ENCODE measurements at regions not wholly inside any gene's neighbourhood (a gene's known extent, or its start where the extent isn't known, plus 50 kb on each side); places are given as distances from the start of the nearest gene placed in this dataset.

GRCh38 chr10:44184633-44185314, 200.1 kb downstream of the CXCL12 start:
- 47% methylated on average over 7 of the region's 7 CpGs for WGBS (ENCODE audit: missing lambda C conversion rate)
- H3K4me1 ChIP-seq: no peaks in the 10 kb centered on the region
- no peak overlapping the region for H3K27ac ChIP-seq
- no peak overlapping the region for H3K4me3 ChIP-seq
- no peak for FAIRE-seq
- no peaks in the 10 kb centered on the region for H3K9me3 ChIP-seq
- TF ChIP-seq POLR2A (IDR thresholded peaks at IDR 0.05; ENCODE audit: low read length): no peak
- TF ChIP-seq FOSB (CRISPR knock-in tag; IDR thresholded peaks at IDR 0.05): no peak
- no peak for TF ChIP-seq CEBPB (IDR thresholded peaks at IDR 0.05)
- TF ChIP-seq MAZ (IDR thresholded peaks at IDR 0.05; ENCODE audit: borderline replicate concordance, low read depth, low read length): no peak
- TF ChIP-seq JUNB (IDR thresholded peaks at IDR 0.05): no peak
- TF ChIP-seq HOXA7 (CRISPR knock-in tag; IDR thresholded peaks at IDR 0.05): no peak
- no peak for TF ChIP-seq CBX8 (IDR thresholded peaks at IDR 0.05)
- TF ChIP-seq RNF2 (IDR thresholded peaks at IDR 0.05; ENCODE audit: borderline replicate concordance, low read depth): no peak
- no peak for TF ChIP-seq HDAC2 (IDR thresholded peaks at IDR 0.05)
- ChIA-PET CTCF (no interaction called here), POLR2A (no interaction called here)
- ATAC-seq: no peak
- H3K4me2 ChIP-seq: no peak overlapping the region
- no peak for DNase-seq (ENCODE audit: low read depth in 1 of 2, low spot score in 1 of 2)

DNA sequence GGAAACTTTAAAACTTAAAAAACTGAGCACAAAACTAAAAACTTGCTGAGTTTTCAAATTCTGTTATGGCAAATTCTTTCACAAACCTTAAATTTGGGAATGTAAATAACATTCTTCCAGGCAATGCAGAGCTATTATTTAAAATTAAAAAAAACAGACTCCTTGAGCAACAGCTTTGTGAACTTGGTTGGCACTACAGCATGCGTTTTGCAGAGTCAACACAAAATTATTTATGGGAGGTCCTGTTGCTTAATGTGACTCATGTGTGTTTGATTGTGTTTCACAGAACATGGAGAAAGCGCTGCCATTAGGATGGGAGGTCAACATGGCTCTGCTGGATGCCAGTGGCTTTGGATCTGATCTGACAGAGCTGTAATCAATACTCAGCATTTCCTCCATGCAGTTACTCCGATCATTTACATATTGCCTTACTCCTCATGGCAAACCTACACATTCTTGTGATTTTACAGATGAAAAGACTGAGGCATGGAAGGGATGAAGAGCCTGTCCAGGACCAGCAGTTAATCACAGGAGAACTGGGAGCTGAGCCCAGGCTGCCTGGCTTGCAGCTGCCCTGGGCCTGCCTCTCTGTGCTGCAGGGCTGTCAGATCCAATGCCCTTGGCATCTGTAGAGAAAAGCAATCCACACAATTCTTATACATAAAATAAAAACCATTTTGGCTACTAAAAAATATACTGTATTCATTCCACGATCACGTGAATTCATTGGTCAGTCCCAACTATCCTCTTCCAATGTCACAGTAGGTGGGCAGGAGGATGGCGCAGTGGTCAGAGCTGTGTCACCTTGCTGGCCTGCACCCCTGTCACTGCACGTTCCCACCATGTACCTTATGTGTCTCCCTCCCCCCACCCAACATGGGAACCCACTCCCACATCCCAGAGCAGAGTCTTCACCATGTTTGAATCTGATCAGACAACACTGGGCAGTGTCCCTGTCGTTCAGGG, 200.9 kb downstream of the CXCL12 start:
- H3K27ac ChIP-seq: no peak overlapping the region
- DNase-seq (ENCODE audit: low read depth in 1 of 2, low spot score in 1 of 2) (no peak), ATAC-seq (no peak), FAIRE-seq (no peak)
- WGBS (ENCODE audit: missing lambda C conversion rate): 15% methylated on average over 8 of the region's 8 CpGs
- no peak overlapping the region for H3K4me3 ChIP-seq
- TF ChIP-seq BHLHE40 (IDR thresholded peaks at IDR 0.05; ENCODE audit: low read depth, low read length) (no peak), MAFK (IDR thresholded peaks at IDR 0.05; ENCODE audit: partially characterized antibody) (peak; percentile 60)
- H3K4me1 ChIP-seq: no peaks in the 10 kb centered on the region
- POLR2A ChIA-PET: no interaction called here
- no peaks in the 10 kb centered on the region for H3K9me3 ChIP-seq
- no peak overlapping the region for H3K4me2 ChIP-seq
- CTCF ChIA-PET: no interaction called here

DNA sequence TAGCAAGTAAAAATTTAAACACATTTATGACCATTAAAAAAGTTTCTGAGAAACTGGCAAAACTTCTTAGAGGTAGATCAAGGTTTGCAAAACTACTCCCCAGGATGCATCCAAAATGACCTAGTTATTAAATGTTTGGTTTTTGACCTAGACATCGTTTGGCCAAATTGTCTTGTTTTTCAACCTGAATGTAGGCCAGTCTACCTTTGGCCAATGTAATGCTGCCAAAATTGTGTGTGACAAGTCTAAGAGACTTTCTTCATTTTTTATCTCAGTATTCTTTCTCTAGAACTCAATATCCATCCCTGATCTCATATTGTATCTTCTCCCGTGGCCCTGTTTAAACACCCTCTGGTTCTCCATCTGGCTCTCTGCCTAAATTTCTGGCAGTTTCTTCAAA, 202.0 kb downstream of the CXCL12 start:
- POLR2A ChIA-PET: no interaction called here
- TF ChIP-seq MAFK (IDR thresholded peaks at IDR 0.05; ENCODE audit: partially characterized antibody) (no peak), BHLHE40 (IDR thresholded peaks at IDR 0.05; ENCODE audit: low read depth, low read length) (no peak), FOSL2 (IDR thresholded peaks at IDR 0.05) (no peak), FOSL2 (CRISPR knock-in tag; IDR thresholded peaks at IDR 0.05) (no peak), CHD4 (IDR thresholded peaks at IDR 0.05; ENCODE audit: borderline replicate concordance) (no peak), HOXB5 (CRISPR knock-in tag; IDR thresholded peaks at IDR 0.05) (no peak), RCOR1 (IDR thresholded peaks at IDR 0.05; ENCODE audit: low read depth, low read length) (no peak), CBX2 (IDR thresholded peaks at IDR 0.05; ENCODE audit: borderline replicate concordance, low read depth) (no peak), RARB (CRISPR knock-in tag; IDR thresholded peaks at IDR 0.05) (no peak), NPAS2 (CRISPR knock-in tag; IDR thresholded peaks at IDR 0.05; ENCODE audit: borderline replicate concordance) (no peak), RFX5 (IDR thresholded peaks at IDR 0.05) (no peak), HDAC2 (IDR thresholded peaks at IDR 0.05) (no peak), EHF (CRISPR knock-in tag; IDR thresholded peaks at IDR 0.05) (no peak), TP53 (CRISPR knock-in tag; IDR thresholded peaks at IDR 0.05) (no peak), JUN (IDR thresholded peaks at IDR 0.05) (no peak), GATA3 (IDR thresholded peaks at IDR 0.05; ENCODE audit: borderline replicate concordance) (no peak), ELK1 (IDR thresholded peaks at IDR 0.05; ENCODE audit: low read depth, low read length) (no peak), ZSCAN20 (CRISPR knock-in tag; IDR thresholded peaks at IDR 0.05) (no peak), ESRRA (IDR thresholded peaks at IDR 0.05; ENCODE audit: borderline replicate concordance, low read length) (no peak)
- TF ChIP-seq, protein P1, sequence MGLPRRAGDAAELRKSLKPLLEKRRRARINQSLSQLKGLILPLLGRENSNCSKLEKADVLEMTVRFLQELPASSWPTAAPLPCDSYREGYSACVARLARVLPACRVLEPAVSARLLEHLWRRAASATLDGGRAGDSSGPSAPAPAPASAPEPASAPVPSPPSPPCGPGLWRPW (IDR thresholded peaks at IDR 0.05): no peak
- TF ChIP-seq, protein P2, sequence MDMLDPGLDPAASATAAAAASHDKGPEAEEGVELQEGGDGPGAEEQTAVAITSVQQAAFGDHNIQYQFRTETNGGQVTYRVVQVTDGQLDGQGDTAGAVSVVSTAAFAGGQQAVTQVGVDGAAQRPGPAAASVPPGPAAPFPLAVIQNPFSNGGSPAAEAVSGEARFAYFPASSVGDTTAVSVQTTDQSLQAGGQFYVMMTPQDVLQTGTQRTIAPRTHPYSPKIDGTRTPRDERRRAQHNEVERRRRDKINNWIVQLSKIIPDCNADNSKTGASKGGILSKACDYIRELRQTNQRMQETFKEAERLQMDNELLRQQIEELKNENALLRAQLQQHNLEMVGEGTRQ (IDR thresholded peaks at IDR 0.05): no peak
- no peak for FAIRE-seq

More for the DNA sequence above, 202.0 kb downstream of the CXCL12 start:
- no peaks in the 10 kb centered on the region for H3K9me3 ChIP-seq
- no peak overlapping the region for H3K4me3 ChIP-seq
- no peak overlapping the region for H3K4me2 ChIP-seq
- CTCF ChIA-PET: no interaction called here
- no peak overlapping the region for H3K27ac ChIP-seq
- ATAC-seq: no peak
- DNase-seq (ENCODE audit: low read depth in 1 of 2, low spot score in 1 of 2): no peak
- no peaks in the 10 kb centered on the region for H3K4me1 ChIP-seq
- 13% methylated on average over 2 of the region's 2 CpGs for WGBS (ENCODE audit: missing lambda C conversion rate)
